ENCODE measurements at regions not wholly inside any gene's neighbourhood (a gene's known extent, or its start where the extent isn't known, plus 50 kb on each side); places are given as distances from the start of the nearest gene placed in this dataset.

GRCh38 chr17:13688716-13689115 lies 87.0 kb upstream of the HS3ST3A1 start:
- TF ChIP-seq TAF1 (IDR thresholded peaks at IDR 0.05; ENCODE audit: low read depth) (no peak), CTCF (IDR thresholded peaks at IDR 0.05; ENCODE audit: poor library complexity, severe bottlenecking) (no peak), RAD21 (conservative IDR thresholded peaks at IDR 0.05) (no peak), EP300 (conservative IDR thresholded peaks at IDR 0.05; ENCODE audit: poor library complexity, severe bottlenecking) (no peak)
